GM21786 (cell line): ENCODE measurements at regions not wholly inside any gene's neighbourhood (a gene's known extent, or its start where the extent isn't known, plus 50 kb on each side); places are given as distances from the start of the nearest gene placed in this dataset.

Experiments
- ATAC-seq: cut with Tn5 transposase; IDR thresholded peaks from one replicate; pipeline ENCODE4 v1.9.1; 2021; ENCODE audit not compliant: unreplicated experiment

DNA sequence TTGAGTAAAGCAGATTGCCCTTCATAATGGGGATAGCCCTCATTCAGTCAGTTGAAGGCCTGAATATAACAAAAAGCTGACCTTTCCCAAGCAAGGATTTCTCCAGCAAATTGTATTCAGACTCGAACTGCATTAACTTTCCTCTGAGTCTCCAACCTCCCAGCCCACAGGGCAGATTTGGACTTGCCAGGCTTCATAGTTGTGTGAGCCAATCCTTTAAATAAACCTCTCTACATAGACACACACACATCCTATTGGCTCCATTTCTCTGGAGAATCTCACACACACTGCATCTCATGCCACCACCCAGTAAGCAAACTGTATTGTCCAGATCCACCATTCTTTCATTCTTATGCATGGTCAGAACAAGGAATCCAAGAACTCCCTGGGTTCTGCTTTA is 225.1 kb downstream of the MPDZ start:
- ATAC-seq: no peak
